ENCODE measurements at regions not wholly inside any gene's neighbourhood (a gene's known extent, or its start where the extent isn't known, plus 50 kb on each side); places are given as distances from the start of the nearest gene placed in this dataset.
A peak's percentile ranks its signal among the peaks of the same experiment; 100 is the strongest.

DNA sequence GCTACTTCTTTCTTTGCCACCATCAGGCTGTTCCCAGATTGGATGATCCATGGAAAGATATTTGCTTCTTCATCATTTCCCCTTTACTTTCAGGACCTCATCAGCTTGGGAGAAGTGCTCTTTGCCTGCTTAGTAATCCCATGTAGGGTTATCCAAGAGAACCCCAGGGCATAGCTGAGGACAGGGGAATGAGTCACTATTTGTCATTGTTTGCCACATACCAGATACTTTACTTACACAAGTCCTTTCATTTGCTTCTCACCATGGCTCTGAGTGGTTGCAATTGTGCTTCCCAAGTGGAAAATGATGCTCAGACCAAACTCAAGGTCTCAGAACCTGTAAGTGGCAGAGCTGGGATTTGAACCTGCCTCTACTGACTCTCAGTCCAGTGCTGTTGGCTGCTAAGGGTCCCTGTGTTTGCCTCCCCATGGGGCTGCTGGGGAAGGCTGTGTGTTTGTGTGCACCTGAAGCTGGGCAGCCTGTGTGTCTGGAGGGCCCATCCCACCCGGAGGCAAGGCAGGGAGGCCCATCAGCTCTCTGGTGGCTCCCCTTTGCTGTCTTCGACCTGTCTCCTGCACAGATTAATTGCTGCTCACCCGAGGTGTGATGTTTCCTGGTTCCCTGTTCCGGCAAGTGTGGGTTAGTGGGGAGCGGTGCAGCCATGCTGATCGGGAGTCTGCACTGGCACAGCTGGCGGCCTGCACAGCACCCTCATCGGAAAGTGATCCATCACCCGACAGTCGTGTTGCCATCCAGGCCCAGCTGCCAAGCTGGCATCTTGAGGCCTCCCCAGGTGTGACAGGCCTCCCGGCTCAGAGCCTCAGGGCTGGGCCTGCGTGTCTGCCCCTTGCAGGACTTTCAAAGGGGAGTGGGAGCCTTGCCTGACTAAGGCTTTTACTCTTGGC lies 228.8 kb downstream of the DHX35 start:
- Histone ChIP-seq H3K9me3 (ENCODE audit: control insufficient read depth, insufficient read depth, low read depth, low read length) (no peaks in the 10 kb centered on the region), H3K36me3 (ENCODE audit: control insufficient read depth in 2 of 2, insufficient read depth in 1 of 2, low read length in 2 of 2) (no peaks in the 10 kb centered on the region), H3K27ac (ENCODE audit: extremely low read depth, low read depth, low read length) (no peak overlapping the region), H3K4me3 (ENCODE audit: low read depth, low read length) (no peak overlapping the region), H3K4me1 (ENCODE audit: control insufficient read depth, insufficient read depth, low read length) (no peaks in the 10 kb centered on the region)
- CTCF ChIA-PET = no interaction called here
- TF ChIP-seq ZNF558 (tag by site-specific recombination; IDR thresholded peaks at IDR 0.05) (0 out of 2 replicates have a peak, but pooled peaks have one; percentile 33), ZNF23 (tag by site-specific recombination; IDR thresholded peaks at IDR 0.05; ENCODE audit: borderline replicate concordance) (no peak)
- POLR2A ChIA-PET = no interaction called here

DNA sequence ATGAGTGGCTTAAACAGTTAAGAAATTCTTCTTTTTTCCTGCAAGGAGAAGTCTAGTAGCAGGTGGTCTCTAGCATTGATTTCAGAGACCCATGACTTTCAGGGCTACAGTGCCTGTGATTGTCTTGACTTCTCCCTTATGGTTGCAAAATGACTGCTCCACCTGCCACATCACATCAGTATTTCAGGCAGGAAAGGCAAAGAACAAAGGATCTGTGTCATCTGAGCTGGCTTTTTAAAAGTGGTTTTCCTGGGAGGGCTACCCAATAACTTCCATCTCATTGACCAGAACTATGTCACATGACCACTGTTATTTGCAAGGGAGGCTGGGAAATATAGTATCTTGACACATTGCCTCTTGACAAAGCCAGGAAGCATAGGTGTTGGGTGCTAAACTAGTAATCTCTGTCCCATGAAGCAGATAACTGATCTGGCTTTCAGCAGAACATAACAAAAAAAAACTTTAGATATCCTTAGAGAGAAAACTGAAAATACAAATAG lies 226.2 kb downstream of the DHX35 start:
- Histone ChIP-seq H3K4me1 (ENCODE audit: control insufficient read depth, insufficient read depth, low read length) (no peaks in the 10 kb centered on the region), H3K27ac (ENCODE audit: extremely low read depth, low read depth, low read length) (no peak overlapping the region), H3K36me3 (ENCODE audit: control insufficient read depth in 2 of 2, insufficient read depth in 1 of 2, low read length in 2 of 2) (no peaks in the 10 kb centered on the region), H3K4me3 (ENCODE audit: low read depth, low read length) (no peak overlapping the region), H3K9me3 (ENCODE audit: control insufficient read depth, insufficient read depth, low read depth, low read length) (no peaks in the 10 kb centered on the region)
- POLR2A ChIA-PET = no interaction called here
- CTCF ChIA-PET = interaction anchor here (0.7 kb wide), 1 partner anchor 17 kb away, joined by 3 read pairs; no protein-coding TSS in a partner anchor
- TF ChIP-seq ZNF16 (tag by site-specific recombination; IDR thresholded peaks at IDR 0.05; ENCODE audit: low read depth) = no peak
- TF ChIP-seq, protein P1, sequence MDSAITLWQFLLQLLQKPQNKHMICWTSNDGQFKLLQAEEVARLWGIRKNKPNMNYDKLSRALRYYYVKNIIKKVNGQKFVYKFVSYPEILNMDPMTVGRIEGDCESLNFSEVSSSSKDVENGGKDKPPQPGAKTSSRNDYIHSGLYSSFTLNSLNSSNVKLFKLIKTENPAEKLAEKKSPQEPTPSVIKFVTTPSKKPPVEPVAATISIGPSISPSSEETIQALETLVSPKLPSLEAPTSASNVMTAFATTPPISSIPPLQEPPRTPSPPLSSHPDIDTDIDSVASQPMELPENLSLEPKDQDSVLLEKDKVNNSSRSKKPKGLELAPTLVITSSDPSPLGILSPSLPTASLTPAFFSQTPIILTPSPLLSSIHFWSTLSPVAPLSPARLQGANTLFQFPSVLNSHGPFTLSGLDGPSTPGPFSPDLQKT (IDR thresholded peaks at IDR 0.05; ENCODE audit: borderline replicate concordance, low read depth, low read length) = no peak
- TF ChIP-seq, protein P2, sequence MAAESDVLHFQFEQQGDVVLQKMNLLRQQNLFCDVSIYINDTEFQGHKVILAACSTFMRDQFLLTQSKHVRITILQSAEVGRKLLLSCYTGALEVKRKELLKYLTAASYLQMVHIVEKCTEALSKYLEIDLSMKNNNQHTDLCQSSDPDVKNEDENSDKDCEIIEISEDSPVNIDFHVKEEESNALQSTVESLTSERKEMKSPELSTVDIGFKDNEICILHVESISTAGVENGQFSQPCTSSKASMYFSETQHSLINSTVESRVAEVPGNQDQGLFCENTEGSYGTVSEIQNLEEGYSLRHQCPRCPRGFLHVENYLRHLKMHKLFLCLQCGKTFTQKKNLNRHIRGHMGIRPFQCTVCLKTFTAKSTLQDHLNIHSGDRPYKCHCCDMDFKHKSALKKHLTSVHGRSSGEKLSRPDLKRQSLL (tag by site-specific recombination; IDR thresholded peaks at IDR 0.05) = no peak
- TF ChIP-seq BCL11B (tag by site-specific recombination; IDR thresholded peaks at IDR 0.05; ENCODE audit: low read depth) = no peak
- no peak for TF ChIP-seq SP7 (tag by site-specific recombination; IDR thresholded peaks at IDR 0.05)
- TF ChIP-seq, protein P3, sequence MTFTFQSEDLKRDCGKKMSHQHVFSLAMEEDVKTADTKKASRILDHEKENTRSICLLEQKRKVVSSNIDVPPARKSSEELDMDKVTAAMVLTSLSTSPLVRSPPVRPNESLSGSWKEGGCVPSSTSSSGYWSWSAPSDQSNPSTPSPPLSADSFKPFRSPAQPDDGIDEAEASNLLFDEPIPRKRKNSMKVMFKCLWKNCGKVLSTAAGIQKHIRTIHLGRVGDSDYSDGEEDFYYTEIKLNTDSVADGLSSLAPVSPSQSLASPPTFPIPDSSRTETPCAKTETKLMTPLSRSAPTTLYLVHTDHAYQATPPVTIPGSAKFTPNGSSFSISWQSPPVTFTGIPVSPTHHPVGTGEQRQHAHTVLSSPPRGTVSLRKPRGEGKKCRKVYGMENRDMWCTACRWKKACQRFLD (tag by site-specific recombination; IDR thresholded peaks at IDR 0.05) = no peak
- TF ChIP-seq KLF10 (tag by site-specific recombination; IDR thresholded peaks at IDR 0.05) = no peak

DNA sequence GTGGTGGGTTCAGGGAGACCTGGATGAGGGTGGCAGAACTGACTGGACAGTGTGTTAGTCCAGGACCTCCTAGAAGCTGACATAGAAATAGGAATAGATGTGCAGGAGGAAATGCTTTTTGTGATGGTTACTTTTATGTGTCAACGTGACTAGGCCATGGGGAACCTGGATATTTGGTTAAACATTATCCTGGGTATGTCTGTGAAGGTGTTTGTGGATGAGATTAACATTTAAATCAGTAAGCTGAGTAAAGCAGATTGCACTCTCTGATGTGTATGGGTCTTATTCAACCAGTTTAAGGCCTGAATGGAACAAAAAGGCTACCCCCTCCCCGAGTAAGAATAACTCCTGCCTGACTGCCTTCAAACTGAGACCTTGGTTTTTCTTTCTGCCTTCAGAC lies 219.3 kb downstream of the DHX35 start:
- H3K36me3 ChIP-seq (ENCODE audit: control insufficient read depth in 2 of 2, insufficient read depth in 1 of 2, low read length in 2 of 2) = no peaks in the 10 kb centered on the region
- ChIA-PET POLR2A (no interaction called here), CTCF (no interaction called here)
- H3K9me3 ChIP-seq (ENCODE audit: control insufficient read depth, insufficient read depth, low read depth, low read length) = no peaks in the 10 kb centered on the region
- no peak overlapping the region for H3K4me3 ChIP-seq (ENCODE audit: low read depth, low read length)
- H3K27ac ChIP-seq (ENCODE audit: extremely low read depth, low read depth, low read length) = no peak overlapping the region
- no peak for TF ChIP-seq ZNF16 (tag by site-specific recombination; IDR thresholded peaks at IDR 0.05; ENCODE audit: low read depth)
- no peak for TF ChIP-seq ZNF133 (tag by site-specific recombination; IDR thresholded peaks at IDR 0.05)
- no peak for TF ChIP-seq MZF1 (tag by site-specific recombination; IDR thresholded peaks at IDR 0.05; ENCODE audit: borderline replicate concordance)
- TF ChIP-seq ZNF416 (tag by site-specific recombination; IDR thresholded peaks at IDR 0.05) = no peak
- TF ChIP-seq, protein P4, sequence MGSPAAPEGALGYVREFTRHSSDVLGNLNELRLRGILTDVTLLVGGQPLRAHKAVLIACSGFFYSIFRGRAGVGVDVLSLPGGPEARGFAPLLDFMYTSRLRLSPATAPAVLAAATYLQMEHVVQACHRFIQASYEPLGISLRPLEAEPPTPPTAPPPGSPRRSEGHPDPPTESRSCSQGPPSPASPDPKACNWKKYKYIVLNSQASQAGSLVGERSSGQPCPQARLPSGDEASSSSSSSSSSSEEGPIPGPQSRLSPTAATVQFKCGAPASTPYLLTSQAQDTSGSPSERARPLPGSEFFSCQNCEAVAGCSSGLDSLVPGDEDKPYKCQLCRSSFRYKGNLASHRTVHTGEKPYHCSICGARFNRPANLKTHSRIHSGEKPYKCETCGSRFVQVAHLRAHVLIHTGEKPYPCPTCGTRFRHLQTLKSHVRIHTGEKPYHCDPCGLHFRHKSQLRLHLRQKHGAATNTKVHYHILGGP (tag by site-specific recombination; IDR thresholded peaks at IDR 0.05) = no peak
- no peak for TF ChIP-seq ZNF433 (tag by site-specific recombination; IDR thresholded peaks at IDR 0.05; ENCODE audit: low read depth)
- TF ChIP-seq ZNF248 (tag by site-specific recombination; IDR thresholded peaks at IDR 0.05) = no peak
- no peak for TF ChIP-seq GLIS1 (tag by site-specific recombination; IDR thresholded peaks at IDR 0.05)
- no peak for TF ChIP-seq ZNF514 (tag by site-specific recombination; IDR thresholded peaks at IDR 0.05)
- no peaks in the 10 kb centered on the region for H3K4me1 ChIP-seq (ENCODE audit: control insufficient read depth, insufficient read depth, low read length)

Measured in HEK293 (cell line).